GM19239 (cell line): ENCODE measurements at regions not wholly inside any gene's neighbourhood (a gene's known extent, or its start where the extent isn't known, plus 50 kb on each side); places are given as distances from the start of the nearest gene placed in this dataset.

Experiments used
- DNase-seq: peaks from one replicate; pipeline ENCODE4 v3.0.0; 2011; ENCODE audit warnings: low spot score; ENCODE audit not compliant: insufficient read length
- FAIRE-seq: peaks from 2 replicates; lab custom pipeline; 2011; peaks lifted over from hg19 to GRCh38; lab: Jason Lieb, UNC

- DNase-seq, result no peak
- no peak for FAIRE-seq
These were observed 59.3 kb upstream of the TBX3 start for GRCh38 chr12:114743289-114743688.

- no peak for FAIRE-seq
These were observed 58.4 kb upstream of the TBX3 start for GRCh38 chr12:114742363-114742762.

GRCh38 chr12:114741940-114742339 lies 58.0 kb upstream of the TBX3 start:
- FAIRE-seq, result no peak

More at GRCh38 chr12:114742363-114742762, 58.4 kb upstream of the TBX3 start:
- no peak for DNase-seq

GRCh38 chr12:114740448-114740847 lies 56.5 kb upstream of the TBX3 start:
- DNase-seq, result no peak
- no peak for FAIRE-seq

More at GRCh38 chr12:114741940-114742339, 58.0 kb upstream of the TBX3 start:
- no peak for DNase-seq

- FAIRE-seq (no peak), DNase-seq (no peak)
These were observed 54.6 kb upstream of the TBX3 start for GRCh38 chr12:114738460-114739184.

- DNase-seq (no peak), FAIRE-seq (no peak)
These were observed 51.9 kb upstream of the TBX3 start for GRCh38 chr12:114735680-114736374.

- FAIRE-seq (no peak), DNase-seq (no peak)
These were observed 51.0 kb upstream of the TBX3 start for GRCh38 chr12:114735011-114735410.

GRCh38 chr12:114733919-114734318 lies 49.9 kb upstream of the TBX3 start:
- no peak for FAIRE-seq
- no peak for DNase-seq
